OCI-LY3 (cell line): ENCODE measurements at regions not wholly inside any gene's neighbourhood (a gene's known extent, or its start where the extent isn't known, plus 50 kb on each side); places are given as distances from the start of the nearest gene placed in this dataset.

Experiments used
- H2AFZ ChIP-seq: fragments of 200-600, 300-600 bp; shearing (Covaris generic); 2 replicates; pipeline ENCODE4 v1.6.0; 2014; ENCODE audit warnings: antibody characterized with exemption, low read depth, low read length
- H3K27ac ChIP-seq: fragments of 200-600, 300-600 bp; sonication (generic); 2 replicates; pipeline ENCODE4 v1.5.1; 2014; ENCODE audit warnings: mild to moderate bottlenecking, low read length, moderate library complexity, mixed read lengths
- H3K27me3 ChIP-seq: fragments of 200-600, 300-600 bp; sonication (generic); 2 replicates; pipeline ENCODE4 v1.6.1; 2014; ENCODE audit warnings: low read depth, low read length, mixed read lengths
- H3K36me3 ChIP-seq: fragments of 200-600, 300-600 bp; sonication (generic); replicated peaks from 2 replicates; pipeline ENCODE3; 2014; ENCODE audit warnings: low read depth, low read length, mixed read lengths
- H3K4me1 ChIP-seq: fragments of 300-600, 200-600 bp; sonication (generic); 2 replicates; pipeline ENCODE4 v1.6.1; 2014; ENCODE audit warnings: low read length, mixed read lengths
- H3K4me2 ChIP-seq: fragments of 200-600, 300-600 bp; sonication (generic); 2 replicates; pipeline ENCODE4 v1.6.1; 2014; ENCODE audit warnings: low read length, mixed read lengths
- H3K4me3 ChIP-seq: fragments of 300-600, 200-600 bp; sonication (generic); 2 replicates; pipeline ENCODE4 v1.5.1; 2014; ENCODE audit warnings: antibody characterized with exemption, mild to moderate bottlenecking, low read length, moderate library complexity
- H3K79me2 ChIP-seq: fragments of 300-600, 200-600 bp; shearing (Covaris generic); 2 replicates; pipeline ENCODE4 v1.6.1; 2014; ENCODE audit warnings: mild to moderate bottlenecking, low read length, mixed read lengths
- H3K9ac ChIP-seq: fragments of 300-600, 200-600 bp; shearing (Covaris generic); 2 replicates; pipeline ENCODE4 v1.6.0; 2014; ENCODE audit warnings: mild to moderate bottlenecking, low read length, moderate library complexity
- H3K9me3 ChIP-seq: fragments of 200-600, 300-600 bp; shearing (Covaris generic); 2 replicates; pipeline ENCODE4 v1.6.1; 2014; ENCODE audit warnings: low read length, mixed read lengths; ENCODE audit not compliant: insufficient read depth
- H4K20me1 ChIP-seq: fragments of 200-600, 300-600 bp; sonication (generic); 2 replicates; pipeline ENCODE4 v1.6.1; 2016; ENCODE audit warnings: low read length, mixed read lengths; ENCODE audit not compliant: insufficient read depth
- EZH2phosphoT487 ChIP-seq: fragments of 200-600 bp; shearing (Covaris generic); IDR thresholded peaks from 2 replicates; pipeline ENCODE4 v1.6.1; 2018; ENCODE audit warnings: antibody characterized with exemption, mixed run types, low read depth
- TF ChIP-seq, protein P1 (sequence below): fragments of 200-600, 300-600 bp; sonication (generic); IDR thresholded peaks from 2 replicates; pipeline ENCODE4 v1.5.1; 2014; ENCODE audit warnings: antibody characterized with exemption, low read length, low read depth

DNA sequence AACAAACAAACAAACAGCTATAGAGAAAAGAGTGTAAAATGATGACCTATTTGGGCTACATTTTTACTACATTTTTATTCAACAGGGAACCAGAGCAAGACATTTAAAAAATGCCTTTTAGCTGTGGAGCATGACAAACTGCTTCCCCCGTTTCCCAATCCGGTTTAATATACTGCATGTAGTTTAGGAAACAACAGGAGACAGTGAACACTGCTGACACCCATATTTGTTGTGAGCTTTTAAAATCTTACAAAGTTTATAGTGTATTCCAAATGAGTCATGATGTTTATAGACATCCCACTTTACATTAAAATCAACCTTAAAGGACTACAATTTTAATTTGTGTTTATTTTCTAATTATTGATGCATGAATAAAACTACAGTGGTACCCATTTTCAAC is 1238.3 kb downstream of the TECRL start:
- no peaks in the 10 kb centered on the region for H3K9me3 ChIP-seq
- H3K4me2 ChIP-seq = no peak overlapping the region
- H3K4me3 ChIP-seq = no peak overlapping the region
- TF ChIP-seq EZH2phosphoT487 = no peak
- TF ChIP-seq, protein P1, sequence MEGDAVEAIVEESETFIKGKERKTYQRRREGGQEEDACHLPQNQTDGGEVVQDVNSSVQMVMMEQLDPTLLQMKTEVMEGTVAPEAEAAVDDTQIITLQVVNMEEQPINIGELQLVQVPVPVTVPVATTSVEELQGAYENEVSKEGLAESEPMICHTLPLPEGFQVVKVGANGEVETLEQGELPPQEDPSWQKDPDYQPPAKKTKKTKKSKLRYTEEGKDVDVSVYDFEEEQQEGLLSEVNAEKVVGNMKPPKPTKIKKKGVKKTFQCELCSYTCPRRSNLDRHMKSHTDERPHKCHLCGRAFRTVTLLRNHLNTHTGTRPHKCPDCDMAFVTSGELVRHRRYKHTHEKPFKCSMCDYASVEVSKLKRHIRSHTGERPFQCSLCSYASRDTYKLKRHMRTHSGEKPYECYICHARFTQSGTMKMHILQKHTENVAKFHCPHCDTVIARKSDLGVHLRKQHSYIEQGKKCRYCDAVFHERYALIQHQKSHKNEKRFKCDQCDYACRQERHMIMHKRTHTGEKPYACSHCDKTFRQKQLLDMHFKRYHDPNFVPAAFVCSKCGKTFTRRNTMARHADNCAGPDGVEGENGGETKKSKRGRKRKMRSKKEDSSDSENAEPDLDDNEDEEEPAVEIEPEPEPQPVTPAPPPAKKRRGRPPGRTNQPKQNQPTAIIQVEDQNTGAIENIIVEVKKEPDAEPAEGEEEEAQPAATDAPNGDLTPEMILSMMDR = no peak
- no peaks in the 10 kb centered on the region for H4K20me1 ChIP-seq
- no peaks in the 10 kb centered on the region for H3K79me2 ChIP-seq
- H3K4me1 ChIP-seq = no peaks in the 10 kb centered on the region
- no peaks in the 10 kb centered on the region for H3K36me3 ChIP-seq
- H2AFZ ChIP-seq = no peak overlapping the region
- no peak overlapping the region for H3K27ac ChIP-seq
- H3K9ac ChIP-seq = no peak overlapping the region
- no peaks in the 10 kb centered on the region for H3K27me3 ChIP-seq

DNA sequence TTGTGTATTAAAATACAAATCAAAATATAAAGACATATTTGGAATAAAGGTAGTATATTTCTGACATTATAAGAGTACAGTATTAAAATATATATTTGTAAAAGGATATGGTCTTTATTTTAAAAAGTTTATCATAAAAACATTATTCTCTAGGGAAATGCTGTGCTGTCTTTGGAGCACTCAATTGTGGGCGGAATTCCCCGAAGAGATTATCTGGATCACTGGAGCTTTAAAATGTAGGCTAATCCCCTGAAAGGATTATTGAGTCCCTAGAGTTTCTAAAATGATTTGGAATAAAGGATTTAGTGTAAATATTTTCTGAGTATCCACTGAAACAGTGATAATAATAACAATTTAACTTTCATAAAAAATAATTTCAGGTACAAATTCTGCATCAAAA is 1239.4 kb downstream of the TECRL start:
- no peaks in the 10 kb centered on the region for H3K27me3 ChIP-seq
- H3K4me1 ChIP-seq = no peaks in the 10 kb centered on the region
- no peak overlapping the region for H3K27ac ChIP-seq
- H3K9me3 ChIP-seq = no peaks in the 10 kb centered on the region
- no peaks in the 10 kb centered on the region for H3K36me3 ChIP-seq
- H3K9ac ChIP-seq = no peak overlapping the region
- H3K4me2 ChIP-seq = no peak overlapping the region
- H4K20me1 ChIP-seq = no peaks in the 10 kb centered on the region
- H2AFZ ChIP-seq = no peak overlapping the region
- no peak for TF ChIP-seq EZH2phosphoT487
- TF ChIP-seq, protein P1 = no peak
- no peaks in the 10 kb centered on the region for H3K79me2 ChIP-seq
- H3K4me3 ChIP-seq = no peak overlapping the region

DNA sequence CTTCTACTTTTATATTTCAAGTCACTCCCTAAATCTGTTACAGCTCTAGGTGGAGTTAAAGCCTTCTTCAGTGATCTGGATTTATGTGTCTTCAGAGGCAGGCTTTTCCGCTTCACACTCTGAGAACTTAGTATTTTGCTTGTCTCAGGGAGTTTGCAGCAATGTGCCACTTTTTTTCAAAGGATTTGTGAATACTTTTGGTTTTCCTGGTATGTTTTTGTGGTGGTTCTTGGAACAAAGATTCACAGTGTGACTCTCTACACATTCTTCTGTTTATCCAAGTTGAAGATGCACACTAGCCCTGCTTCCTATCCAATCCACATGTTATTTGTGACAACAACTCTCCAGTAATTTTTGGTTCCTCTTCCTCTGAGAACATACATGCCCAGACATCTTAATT is 1253.7 kb downstream of the TECRL start:
- no peaks in the 10 kb centered on the region for H3K9me3 ChIP-seq
- no peak overlapping the region for H3K4me2 ChIP-seq
- H3K4me1 ChIP-seq = no peaks in the 10 kb centered on the region
- no peak overlapping the region for H3K27ac ChIP-seq
- no peaks in the 10 kb centered on the region for H4K20me1 ChIP-seq
- no peaks in the 10 kb centered on the region for H3K27me3 ChIP-seq
- H2AFZ ChIP-seq = no peak overlapping the region
- TF ChIP-seq, protein P1 = no peak
- TF ChIP-seq EZH2phosphoT487 = no peak
- H3K79me2 ChIP-seq = no peaks in the 10 kb centered on the region
- H3K9ac ChIP-seq = no peak overlapping the region
- H3K4me3 ChIP-seq = no peak overlapping the region
- H3K36me3 ChIP-seq = no peaks in the 10 kb centered on the region

DNA sequence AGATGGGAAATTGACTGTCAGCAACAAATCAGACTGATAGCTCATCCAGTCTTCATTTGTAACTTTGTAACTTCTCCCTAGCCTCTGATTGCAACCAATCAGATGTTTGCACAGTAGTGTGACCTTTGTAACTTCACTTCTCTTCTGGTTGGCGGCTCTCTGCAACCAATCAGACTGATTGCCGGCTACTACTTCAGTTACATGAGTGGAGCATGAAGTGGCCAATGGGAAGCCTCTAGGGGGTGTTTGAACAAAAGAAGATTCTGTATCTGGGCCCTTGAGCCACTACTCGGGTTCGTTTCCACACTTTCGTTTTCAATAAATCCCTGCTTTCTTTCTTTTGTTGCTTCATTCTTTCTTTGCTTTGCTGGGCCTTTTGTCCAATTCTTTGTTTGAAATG is 1285.8 kb downstream of the TECRL start:
- H3K27me3 ChIP-seq = no peaks in the 10 kb centered on the region
- no peak overlapping the region for H3K27ac ChIP-seq
- H3K4me2 ChIP-seq = no peak overlapping the region
- H4K20me1 ChIP-seq = no peaks in the 10 kb centered on the region
- no peak overlapping the region for H3K9ac ChIP-seq
- no peaks in the 10 kb centered on the region for H3K79me2 ChIP-seq
- H3K9me3 ChIP-seq = no peaks in the 10 kb centered on the region
- H3K36me3 ChIP-seq = no peaks in the 10 kb centered on the region
- no peak overlapping the region for H3K4me3 ChIP-seq
- TF ChIP-seq, protein P1 = no peak
- TF ChIP-seq EZH2phosphoT487 = no peak
- no peaks in the 10 kb centered on the region for H3K4me1 ChIP-seq
- no peak overlapping the region for H2AFZ ChIP-seq
